CD4-positive, alpha-beta T cell (primary cell): ENCODE measurements at regions not wholly inside any gene's neighbourhood (a gene's known extent, or its start where the extent isn't known, plus 50 kb on each side); places are given as distances from the start of the nearest gene placed in this dataset.

Experiments
- ATAC-seq: fragments of 200-7000 bp; cut with Tn5 transposase; one replicate; pipeline ENCODE4 v1.10.0; 2022; ENCODE audit warnings: mild to moderate bottlenecking; ENCODE audit not compliant: poor library complexity
- CTCF ChIA-PET: fragments of 350-600 bp; sonication (Branson Sonifier 250); formaldehyde crosslinking; loops from one replicate; lab custom pipeline; 2021; ENCODE audit warnings: antibody characterized with exemption, inconsistent platforms; lab: Charles Lee
- POLR2A ChIA-PET: fragments of 350-600 bp; sonication (Branson Sonifier 250); formaldehyde crosslinking; loops from one replicate; lab custom pipeline; 2021; ENCODE audit warnings: antibody characterized with exemption, inconsistent platforms; lab: Charles Lee
- DNase-seq, 14 experiments: peaks; one replicate each; pipeline ENCODE4 v3.0.0-alpha.2; 2013 to 2020; ENCODE audit warnings: mixed read lengths in 2 of 14
- H3K27ac ChIP-seq, 2 donors: one replicate each; pipeline versions ENCODE4 v1.5.1 to v1.7.0; 2013; ENCODE audit warnings: low read length in 2 of 2, low read depth in 1 of 2, mild to moderate bottlenecking in 1 of 2
- H3K27me3 ChIP-seq, 2 experiments: 1 replicate in 1 of 2; 2 replicates in 1 of 2; pipeline versions ENCODE4 v1.6.1 to v1.7.0; 2013; ENCODE audit warnings: low read length in 2 of 2, control low read depth in 1 of 2, mild to moderate bottlenecking in 1 of 2, moderate library complexity in 1 of 2; ENCODE audit not compliant: insufficient read depth in 2 of 2, control insufficient read depth in 1 of 2
- H3K36me3 ChIP-seq: one replicate; pipeline ENCODE4 v1.6.1; 2013; ENCODE audit warnings: low read length, control low read depth; ENCODE audit not compliant: insufficient read depth
- H3K4me1 ChIP-seq: one replicate; pipeline ENCODE4 v1.6.1; 2013; ENCODE audit warnings: low read length, control low read depth; ENCODE audit not compliant: insufficient read depth
- H3K4me3 ChIP-seq: one replicate; pipeline ENCODE4 v1.5.1; 2013; ENCODE audit warnings: mild to moderate bottlenecking, low read length, moderate library complexity
- H3K9me3 ChIP-seq, 2 experiments: 1 replicate in 1 of 2; 2 replicates in 1 of 2; pipeline versions ENCODE4 v1.6.1 to v1.7.0; 2013; ENCODE audit warnings: low read length in 2 of 2, mild to moderate bottlenecking in 2 of 2, control low read depth in 1 of 2, moderate library complexity in 1 of 2; ENCODE audit not compliant: control insufficient read depth in 1 of 2, insufficient read depth in 1 of 2
- H3K27ac Mint-ChIP-seq: one replicate; pipeline ENCODE4 v1.8.0; 2020; ENCODE audit warnings: mixed read lengths
- H3K27me3 Mint-ChIP-seq: one replicate; pipeline ENCODE4 v1.8.0; 2021; ENCODE audit warnings: mixed read lengths
- H3K36me3 Mint-ChIP-seq: one replicate; pipeline ENCODE4 v1.8.0; 2021; ENCODE audit warnings: low read depth, mixed read lengths
- H3K4me1 Mint-ChIP-seq: one replicate; pipeline ENCODE4 v1.8.0; 2021; ENCODE audit warnings: low read depth, mixed read lengths
- H3K4me3 Mint-ChIP-seq: one replicate; pipeline ENCODE4 v1.8.0; 2020; ENCODE audit warnings: mild to moderate bottlenecking, mixed read lengths
- H3K9me3 Mint-ChIP-seq: one replicate; pipeline ENCODE4 v1.8.0; 2020; ENCODE audit warnings: mixed read lengths
- intact Hi-C, 2 experiments: fragments of 100-400 bp; cut with DNase I in 1 of 2; cut with micrococcal nuclease in 1 of 2; formaldehyde crosslinking; loops; one replicate each; pipeline versions ENCODE4 v1.15.1 to v1.9.0; 2023 to 2025; cut with DNase I, micrococcal nuclease
- TF ChIP-seq, protein P1 (sequence below): fragments of 200-600 bp; IDR thresholded peaks from one replicate; pipeline ENCODE4 v1.8.0; 2022; ENCODE audit warnings: antibody characterized with exemption, mild to moderate bottlenecking

DNA sequence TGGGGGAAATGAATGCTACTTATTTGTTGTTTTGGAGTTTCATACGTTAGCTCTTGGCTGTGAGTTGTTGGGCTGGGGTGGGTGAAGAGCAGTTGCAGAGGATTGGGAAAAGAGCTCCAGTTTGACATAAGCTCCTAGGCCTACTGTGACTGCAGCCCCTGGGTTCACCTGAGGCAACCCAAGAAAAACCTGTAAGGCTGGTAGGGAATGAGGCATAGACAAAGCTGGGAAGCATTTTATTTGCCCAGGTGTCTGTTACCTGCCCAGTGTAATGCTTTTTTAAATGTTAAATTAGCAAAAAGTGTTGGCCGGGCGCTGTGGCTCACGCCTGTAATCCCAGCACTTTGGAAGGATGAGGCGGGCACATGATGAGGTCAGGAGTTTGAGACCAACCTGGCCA lies 160.0 kb downstream of the FHIP1A start:
- no peaks in the 10 kb centered on the region for H3K9me3 ChIP-seq
- Mint-ChIP-seq H3K27me3 (peaks cover 30% of the 10 kb centered on the region), H3K36me3 (no peaks in the 10 kb centered on the region), H3K27ac (no peak overlapping the region), H3K4me1 (peaks cover 4% of the 10 kb centered on the region), H3K9me3 (no peaks in the 10 kb centered on the region), H3K4me3 (no peak overlapping the region)
- no peak for DNase-seq
- H3K27me3 ChIP-seq = peaks cover 0 to 10% of the 10 kb centered on the region in 2 experiments
- no peaks in the 10 kb centered on the region for H3K4me1 ChIP-seq
- H3K4me3 ChIP-seq = no peak overlapping the region
- TF ChIP-seq, protein P1, sequence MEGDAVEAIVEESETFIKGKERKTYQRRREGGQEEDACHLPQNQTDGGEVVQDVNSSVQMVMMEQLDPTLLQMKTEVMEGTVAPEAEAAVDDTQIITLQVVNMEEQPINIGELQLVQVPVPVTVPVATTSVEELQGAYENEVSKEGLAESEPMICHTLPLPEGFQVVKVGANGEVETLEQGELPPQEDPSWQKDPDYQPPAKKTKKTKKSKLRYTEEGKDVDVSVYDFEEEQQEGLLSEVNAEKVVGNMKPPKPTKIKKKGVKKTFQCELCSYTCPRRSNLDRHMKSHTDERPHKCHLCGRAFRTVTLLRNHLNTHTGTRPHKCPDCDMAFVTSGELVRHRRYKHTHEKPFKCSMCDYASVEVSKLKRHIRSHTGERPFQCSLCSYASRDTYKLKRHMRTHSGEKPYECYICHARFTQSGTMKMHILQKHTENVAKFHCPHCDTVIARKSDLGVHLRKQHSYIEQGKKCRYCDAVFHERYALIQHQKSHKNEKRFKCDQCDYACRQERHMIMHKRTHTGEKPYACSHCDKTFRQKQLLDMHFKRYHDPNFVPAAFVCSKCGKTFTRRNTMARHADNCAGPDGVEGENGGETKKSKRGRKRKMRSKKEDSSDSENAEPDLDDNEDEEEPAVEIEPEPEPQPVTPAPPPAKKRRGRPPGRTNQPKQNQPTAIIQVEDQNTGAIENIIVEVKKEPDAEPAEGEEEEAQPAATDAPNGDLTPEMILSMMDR = no peak
- intact Hi-C loops = no loop called here
- ATAC-seq = no peak
- CTCF ChIA-PET = no interaction called here
- POLR2A ChIA-PET = no interaction called here
- H3K27ac ChIP-seq = no peak overlapping the region
- no peaks in the 10 kb centered on the region for H3K36me3 ChIP-seq

GRCh38 chr4:151569650-151570049 lies 160.7 kb downstream of the FHIP1A start:
- TF ChIP-seq, protein P1 = no peak
- Mint-ChIP-seq H3K4me1 (no peaks in the 10 kb centered on the region), H3K4me3 (no peak overlapping the region), H3K36me3 (no peaks in the 10 kb centered on the region), H3K27ac (no peak overlapping the region), H3K27me3 (peaks cover 23% of the 10 kb centered on the region), H3K9me3 (no peaks in the 10 kb centered on the region)
- no peak overlapping the region for H3K4me3 ChIP-seq
- intact Hi-C loops = no loop called here
- H3K9me3 ChIP-seq = no peaks in the 10 kb centered on the region
- no peak overlapping the region for H3K27ac ChIP-seq
- ATAC-seq (no peak), DNase-seq (no peak)
- no peaks in the 10 kb centered on the region for H3K4me1 ChIP-seq
- ChIA-PET POLR2A (no interaction called here), CTCF (no interaction called here)
- H3K27me3 ChIP-seq = peaks cover 0 to 10% of the 10 kb centered on the region in 2 experiments
- no peaks in the 10 kb centered on the region for H3K36me3 ChIP-seq

DNA sequence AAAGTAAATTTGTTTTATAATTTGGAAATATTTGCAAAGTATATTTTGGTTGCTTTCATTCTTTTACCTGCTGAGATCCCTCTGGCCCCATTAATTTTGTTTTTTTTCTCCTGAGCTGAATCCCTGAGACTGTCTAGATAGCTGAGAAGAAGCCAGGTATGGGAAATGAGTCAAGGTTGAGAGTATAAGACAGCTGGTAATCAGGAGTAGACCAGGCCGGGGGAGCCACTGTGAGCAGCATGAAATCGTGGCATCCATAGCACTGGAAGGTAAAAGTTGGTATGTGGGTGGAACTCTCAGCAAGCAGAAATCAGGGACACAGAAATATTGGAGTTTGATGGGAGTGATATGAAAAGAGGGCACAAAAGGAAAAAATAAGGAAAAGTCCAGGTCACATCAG lies 164.5 kb downstream of the FHIP1A start:
- intact Hi-C loops = no loop called here
- Mint-ChIP-seq H3K4me1 (no peaks in the 10 kb centered on the region), H3K36me3 (no peaks in the 10 kb centered on the region), H3K9me3 (no peaks in the 10 kb centered on the region), H3K27ac (no peak overlapping the region), H3K27me3 (peaks cover 5% of the 10 kb centered on the region), H3K4me3 (no peak overlapping the region)
- no peak for DNase-seq
- H3K36me3 ChIP-seq = no peaks in the 10 kb centered on the region
- H3K9me3 ChIP-seq = no peaks in the 10 kb centered on the region
- CTCF ChIA-PET = no interaction called here
- H3K27ac ChIP-seq = no peak overlapping the region
- no peaks in the 10 kb centered on the region for H3K27me3 ChIP-seq
- TF ChIP-seq, protein P1 = no peak
- H3K4me1 ChIP-seq = no peaks in the 10 kb centered on the region
- ATAC-seq = no peak
- POLR2A ChIA-PET = no interaction called here
- H3K4me3 ChIP-seq = no peak overlapping the region
